Neural crest cell (in vitro differentiated cells): ENCODE measurements at regions not wholly inside any gene's neighbourhood (a gene's known extent, or its start where the extent isn't known, plus 50 kb on each side); places are given as distances from the start of the nearest gene placed in this dataset.
"Not testable (repeated sequence)": the region's sequence is repeated elsewhere in the genome, so short reads cannot be mapped to it uniquely, and the experiment has no call there.

ENCODE experiments used
- DNase-seq: peaks from one replicate; pipeline ENCODE4 v3.0.0; 2021; ENCODE audit warnings: low read depth, mixed read lengths, low spot score
- H3K27ac Mint-ChIP-seq: one replicate; pipeline ENCODE4 v1.8.0; 2021; ENCODE audit warnings: mild to moderate bottlenecking, mixed read lengths; ENCODE audit not compliant: unreplicated experiment
- H3K27me3 Mint-ChIP-seq: 2 replicates; pipeline ENCODE4 v1.8.0; 2021; ENCODE audit warnings: low read depth, mild to moderate bottlenecking, mixed read lengths
- H3K36me3 Mint-ChIP-seq: 2 replicates; pipeline ENCODE4 v1.8.0; 2021; ENCODE audit warnings: low read depth, mild to moderate bottlenecking, mixed read lengths
- H3K4me1 Mint-ChIP-seq: 2 replicates; pipeline ENCODE4 v1.8.0; 2021; ENCODE audit warnings: mixed read lengths
- H3K4me3 Mint-ChIP-seq: one replicate; pipeline ENCODE4 v1.8.0; 2021; ENCODE audit warnings: mild to moderate bottlenecking, mixed read lengths
- H3K9me3 Mint-ChIP-seq: 2 replicates; pipeline ENCODE4 v1.8.0; 2021; ENCODE audit warnings: mixed read lengths
- CTCF ChIP-seq: fragments of 200-600 bp; sonication (generic); conservative IDR thresholded peaks from 2 replicates; pipeline ENCODE4 v1.5.0; 2021; ENCODE audit warnings: antibody characterized with exemption, mild to moderate bottlenecking

- TF ChIP-seq CTCF: no peak
- Mint-ChIP-seq H3K27ac (no peak overlapping the region), H3K9me3 (peaks cover 4% of the 10 kb centered on the region), H3K4me1 (no peaks in the 10 kb centered on the region), H3K27me3 (no peaks in the 10 kb centered on the region), H3K36me3 (peaks cover 3% of the 10 kb centered on the region), H3K4me3 (no peak overlapping the region)
- DNase-seq: no peak
These were observed 348.0 kb upstream of the DPPA4 start for GRCh38 chr3:109685084-109686079.

- Mint-ChIP-seq H3K4me3 (no peak overlapping the region), H3K9me3 (peaks cover 16% of the 10 kb centered on the region), H3K36me3 (peaks cover 8% of the 10 kb centered on the region), H3K27ac (no peak overlapping the region), H3K27me3 (no peaks in the 10 kb centered on the region), H3K4me1 (no peaks in the 10 kb centered on the region)
- TF ChIP-seq CTCF: no peak
- DNase-seq: no peak
These were observed 350.3 kb upstream of the DPPA4 start for GRCh38 chr3:109687626-109688025.

- Mint-ChIP-seq H3K36me3 (peaks cover 5% of the 10 kb centered on the region), H3K4me1 (peaks cover 6% of the 10 kb centered on the region), H3K4me3 (no peak overlapping the region), H3K27ac (no peak overlapping the region), H3K9me3 (peaks cover 28% of the 10 kb centered on the region), H3K27me3 (no peaks in the 10 kb centered on the region)
- DNase-seq: no peak
- peak; percentile 27 for TF ChIP-seq CTCF
These were observed 359.6 kb upstream of the DPPA4 start for GRCh38 chr3:109696932-109697331.

GRCh38 chr3:109702252-109702651 is 364.9 kb upstream of the DPPA4 start:
- TF ChIP-seq CTCF: no peak
- Mint-ChIP-seq H3K4me3 (no peak overlapping the region), H3K9me3 (peaks cover 18% of the 10 kb centered on the region), H3K36me3 (no peaks in the 10 kb centered on the region), H3K27ac (no peak overlapping the region), H3K27me3 (no peaks in the 10 kb centered on the region), H3K4me1 (peaks cover 6% of the 10 kb centered on the region)
- no peak for DNase-seq

- H3K27me3 Mint-ChIP-seq: no peaks in the 10 kb centered on the region
- DNase-seq: no peak
- H3K9me3 Mint-ChIP-seq: peaks cover 18% of the 10 kb centered on the region
- no peak overlapping the region for H3K4me3 Mint-ChIP-seq
- TF ChIP-seq CTCF: no peak
- H3K36me3 Mint-ChIP-seq: no peaks in the 10 kb centered on the region
- H3K27ac Mint-ChIP-seq: no peak overlapping the region
- H3K4me1 Mint-ChIP-seq: peaks cover 6% of the 10 kb centered on the region
These were observed 365.6 kb upstream of the DPPA4 start for GRCh38 chr3:109702976-109703375.

GRCh38 chr3:109705133-109705532 is 367.8 kb upstream of the DPPA4 start:
- peaks cover 16% of the 10 kb centered on the region for H3K9me3 Mint-ChIP-seq
- not testable (repeated sequence) for DNase-seq, H3K27ac Mint-ChIP-seq, H3K4me1 Mint-ChIP-seq, H3K27me3 Mint-ChIP-seq, H3K36me3 Mint-ChIP-seq, H3K4me3 Mint-ChIP-seq
